ENCODE measurements at regions not wholly inside any gene's neighbourhood (a gene's known extent, or its start where the extent isn't known, plus 50 kb on each side); places are given as distances from the start of the nearest gene placed in this dataset.

DNA sequence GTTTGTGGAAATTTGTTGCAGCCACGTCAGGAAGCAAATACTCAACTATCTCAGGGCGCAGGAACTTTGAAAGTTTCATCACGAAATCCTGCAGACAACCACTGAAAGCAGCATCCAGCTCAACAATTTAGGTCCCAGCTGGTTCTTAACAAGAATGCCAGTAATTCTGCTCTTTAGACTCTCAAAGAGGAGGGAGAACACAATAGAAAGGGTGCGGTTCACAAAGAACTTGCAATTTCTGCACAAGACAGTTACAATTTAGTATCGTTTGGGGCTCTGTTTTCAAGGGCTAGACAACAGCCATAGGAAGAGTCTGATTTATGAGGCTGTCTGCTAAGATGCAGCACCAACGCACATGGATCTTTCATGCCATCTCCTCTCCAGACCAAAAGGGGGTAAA, 223.1 kb downstream of the FGFR2 start:
- H3K4me3 ChIP-seq (ENCODE audit: low read length): no peak overlapping the region
- H2AFZ ChIP-seq (ENCODE audit: low read depth, low read length): no peak overlapping the region
- no peaks in the 10 kb centered on the region for H3K9me2 ChIP-seq (ENCODE audit: insufficient read depth, low read length)
- H3K9ac ChIP-seq (ENCODE audit: low read length): no peak overlapping the region
- no peaks in the 10 kb centered on the region for H4K20me1 ChIP-seq (ENCODE audit: insufficient read depth)
- TF ChIP-seq EZH2 (IDR thresholded peaks at IDR 0.05; ENCODE audit: borderline replicate concordance, insufficient read depth, low read length, poor library complexity, severe bottlenecking) (no peak), RAD21 (conservative IDR thresholded peaks at IDR 0.05) (no peak), POLR2AphosphoS5 (IDR thresholded peaks at IDR 0.05) (no peak), CTCF (IDR thresholded peaks at IDR 0.05; ENCODE audit: poor library complexity, severe bottlenecking) (no peak), SMC3 (conservative IDR thresholded peaks at IDR 0.05; ENCODE audit: poor library complexity) (no peak), EP300 (conservative IDR thresholded peaks at IDR 0.05; ENCODE audit: poor library complexity, severe bottlenecking) (no peak), REST (IDR thresholded peaks at IDR 0.05; ENCODE audit: borderline replicate concordance) (no peak), MXI1 (conservative IDR thresholded peaks at IDR 0.05; ENCODE audit: poor library complexity, severe bottlenecking) (no peak), TAF1 (IDR thresholded peaks at IDR 0.05; ENCODE audit: low read depth) (no peak)
- no peak overlapping the region for H3K27ac ChIP-seq (ENCODE audit: low read length)
- no peaks in the 10 kb centered on the region for H3K27me3 ChIP-seq (ENCODE audit: insufficient read depth, low read depth, low read length)
- H3K9me3 ChIP-seq (ENCODE audit: low read length): no peaks in the 10 kb centered on the region
- no peaks in the 10 kb centered on the region for H3K79me2 ChIP-seq (replicated peaks; ENCODE audit: insufficient read depth, low read length)
- no peaks in the 10 kb centered on the region for H3F3A ChIP-seq (ENCODE audit: insufficient read depth, low read length, poor library complexity, severe bottlenecking)
- H3K4me2 ChIP-seq (ENCODE audit: low read length): no peak overlapping the region
- H3K36me3 ChIP-seq (ENCODE audit: insufficient read depth, low read length): no peaks in the 10 kb centered on the region

GRCh38 chr10:121378251-121378801, 219.9 kb downstream of the FGFR2 start:
- Histone ChIP-seq H3K9ac (ENCODE audit: low read length) (no peak overlapping the region), H3K79me2 (replicated peaks; ENCODE audit: insufficient read depth, low read length) (no peaks in the 10 kb centered on the region), H3K4me3 (ENCODE audit: low read length) (no peak overlapping the region), H3K9me3 (ENCODE audit: low read length) (no peaks in the 10 kb centered on the region), H3K4me2 (ENCODE audit: low read length) (no peak overlapping the region), H3F3A (ENCODE audit: insufficient read depth, low read length, poor library complexity, severe bottlenecking) (no peaks in the 10 kb centered on the region), H3K27ac (ENCODE audit: low read length) (no peak overlapping the region), H3K9me2 (ENCODE audit: insufficient read depth, low read length) (no peaks in the 10 kb centered on the region), H2AFZ (ENCODE audit: low read depth, low read length) (no peak overlapping the region), H4K20me1 (ENCODE audit: insufficient read depth) (no peaks in the 10 kb centered on the region), H3K27me3 (ENCODE audit: insufficient read depth, low read depth, low read length) (no peaks in the 10 kb centered on the region), H3K36me3 (ENCODE audit: insufficient read depth, low read length) (no peaks in the 10 kb centered on the region)
- TF ChIP-seq EZH2 (IDR thresholded peaks at IDR 0.05; ENCODE audit: borderline replicate concordance, insufficient read depth, low read length, poor library complexity, severe bottlenecking): no peak
- no peak for TF ChIP-seq POLR2AphosphoS5 (IDR thresholded peaks at IDR 0.05)
- TF ChIP-seq REST (IDR thresholded peaks at IDR 0.05; ENCODE audit: borderline replicate concordance): no peak
- no peak for TF ChIP-seq CTCF (IDR thresholded peaks at IDR 0.05; ENCODE audit: poor library complexity, severe bottlenecking)
- no peak for TF ChIP-seq EP300 (conservative IDR thresholded peaks at IDR 0.05; ENCODE audit: poor library complexity, severe bottlenecking)
- TF ChIP-seq MXI1 (conservative IDR thresholded peaks at IDR 0.05; ENCODE audit: poor library complexity, severe bottlenecking): no peak
- no peak for TF ChIP-seq RAD21 (conservative IDR thresholded peaks at IDR 0.05)
- TF ChIP-seq SMC3 (conservative IDR thresholded peaks at IDR 0.05; ENCODE audit: poor library complexity): no peak
